GM18861 (cell line): ENCODE measurements at regions not wholly inside any gene's neighbourhood (a gene's known extent, or its start where the extent isn't known, plus 50 kb on each side); places are given as distances from the start of the nearest gene placed in this dataset.
A peak's percentile ranks its signal among the peaks of the same experiment; 100 is the strongest.
"Not testable (repeated sequence)": the region's sequence is repeated elsewhere in the genome, so short reads cannot be mapped to it uniquely, and the experiment has no call there.

Experiments used
- ATAC-seq: cut with Tn5 transposase; IDR thresholded peaks from one replicate; pipeline ENCODE4 v1.9.1; 2021; ENCODE audit not compliant: unreplicated experiment

DNA sequence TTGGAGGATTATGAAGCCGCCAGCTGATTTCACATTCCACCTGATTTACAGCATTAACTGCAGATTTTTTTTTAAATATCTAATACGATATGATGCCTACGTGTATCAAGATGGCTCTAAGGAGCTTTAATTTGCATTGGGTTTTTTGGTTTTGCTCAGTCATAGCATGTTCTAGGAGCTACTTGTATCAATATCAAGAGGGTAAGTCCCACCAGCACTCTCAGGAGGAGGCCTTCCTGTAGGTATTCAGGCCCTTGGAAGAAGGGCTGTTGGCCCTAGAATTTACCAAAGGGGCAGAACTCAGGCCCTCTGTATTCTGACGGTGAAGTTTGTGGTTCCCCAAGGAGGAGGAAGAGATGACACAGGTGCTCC, 97.2 kb upstream of the IPO5 start:
- peak; percentile 38 for ATAC-seq

DNA sequence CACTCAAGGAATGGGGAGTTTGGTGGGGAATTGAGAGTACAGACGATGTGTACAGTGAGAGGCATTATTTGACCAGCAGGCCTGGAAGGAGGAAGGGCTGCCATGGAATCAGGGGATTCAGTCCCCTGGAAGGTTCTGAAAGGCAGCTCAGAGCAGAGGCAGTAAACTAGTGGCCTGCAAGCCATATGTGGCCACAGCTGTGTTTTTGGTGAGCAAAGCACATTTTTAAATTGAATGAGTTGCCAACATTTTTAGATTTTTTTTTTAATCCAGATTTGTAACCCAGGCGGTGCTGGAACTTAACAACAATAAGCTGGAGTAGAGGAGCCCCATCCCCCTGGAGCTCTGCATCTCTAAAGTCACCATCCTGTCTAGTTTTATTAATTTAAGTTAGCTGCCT, 95.3 kb upstream of the IPO5 start:
- no peak for ATAC-seq

DNA sequence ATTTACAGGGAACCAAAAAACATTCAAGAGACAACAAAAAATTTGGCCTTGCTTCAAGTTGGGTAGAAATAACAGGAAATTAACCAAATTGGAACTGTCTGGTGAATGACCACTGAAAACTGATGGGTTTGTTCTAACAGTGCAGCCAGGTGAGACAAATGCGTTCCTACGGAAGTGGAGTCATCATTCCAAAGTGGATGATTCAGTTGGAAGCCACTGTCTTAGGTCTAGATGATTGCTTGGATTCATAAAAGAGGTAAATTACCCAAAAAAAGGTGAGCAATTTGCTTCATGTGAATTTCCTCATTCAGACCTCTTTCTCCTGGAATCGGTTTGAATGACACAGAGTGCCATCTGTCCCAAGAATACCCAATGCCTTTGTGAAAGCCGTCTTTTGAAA, 87.1 kb upstream of the IPO5 start:
- ATAC-seq: no peak

DNA sequence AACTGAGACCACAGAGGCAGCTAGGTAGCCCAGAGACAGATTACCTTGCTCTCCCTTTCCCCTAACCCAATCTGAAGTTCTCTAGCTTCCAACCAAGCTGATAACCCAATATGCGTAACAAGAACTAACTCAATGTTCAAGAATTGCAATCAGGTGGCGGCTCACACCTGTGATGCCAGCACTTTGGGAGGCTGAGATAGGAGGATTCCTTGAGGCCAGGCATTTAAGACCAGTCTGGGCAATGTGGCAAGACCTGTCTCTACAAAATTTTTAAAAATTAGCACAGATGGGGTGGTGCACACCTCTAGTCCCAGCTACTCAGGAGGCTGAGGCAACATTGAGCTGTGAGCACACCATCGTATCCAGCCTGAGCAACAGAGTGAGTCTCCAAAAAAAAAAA, 86.7 kb upstream of the IPO5 start:
- no peak for ATAC-seq

DNA sequence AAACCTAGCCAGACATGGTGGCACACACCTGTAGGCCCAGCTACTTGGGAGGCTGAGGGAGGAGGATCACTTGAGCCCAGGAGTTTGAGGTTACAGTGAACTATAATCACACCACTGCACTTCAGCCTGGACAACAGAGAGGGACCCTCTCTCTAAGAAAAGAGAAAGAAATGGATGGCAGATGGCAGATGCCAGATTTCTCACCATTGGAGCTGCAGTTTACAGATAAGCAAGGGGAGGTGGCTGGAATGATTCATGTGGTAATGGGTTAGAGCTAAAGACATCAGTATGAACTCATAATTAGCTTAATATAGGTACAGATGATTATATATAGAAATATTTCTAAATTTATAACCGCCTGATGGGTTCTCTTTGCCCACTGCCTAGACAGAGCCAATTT, 80.1 kb upstream of the IPO5 start:
- no peak for ATAC-seq

DNA sequence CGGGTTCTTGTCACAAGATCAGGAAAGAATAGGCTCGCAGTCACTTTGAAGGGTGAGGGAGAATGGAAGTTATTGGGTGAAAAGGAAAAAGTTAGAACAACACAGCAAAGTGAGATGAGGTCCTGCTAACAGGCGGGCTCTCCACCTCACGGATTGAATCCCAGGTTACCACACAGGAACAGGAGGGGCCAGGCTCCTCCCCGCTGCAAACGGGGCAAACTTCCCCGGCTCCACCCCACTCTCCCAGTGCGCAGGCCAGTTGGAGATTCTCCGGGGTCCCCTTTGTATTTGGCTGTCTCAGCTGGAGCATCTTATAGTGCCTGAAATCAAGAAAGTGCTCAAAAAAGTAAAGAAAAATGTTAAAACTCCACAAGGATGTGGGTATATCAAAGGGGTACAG, 78.3 kb upstream of the IPO5 start:
- ATAC-seq: no peak

DNA sequence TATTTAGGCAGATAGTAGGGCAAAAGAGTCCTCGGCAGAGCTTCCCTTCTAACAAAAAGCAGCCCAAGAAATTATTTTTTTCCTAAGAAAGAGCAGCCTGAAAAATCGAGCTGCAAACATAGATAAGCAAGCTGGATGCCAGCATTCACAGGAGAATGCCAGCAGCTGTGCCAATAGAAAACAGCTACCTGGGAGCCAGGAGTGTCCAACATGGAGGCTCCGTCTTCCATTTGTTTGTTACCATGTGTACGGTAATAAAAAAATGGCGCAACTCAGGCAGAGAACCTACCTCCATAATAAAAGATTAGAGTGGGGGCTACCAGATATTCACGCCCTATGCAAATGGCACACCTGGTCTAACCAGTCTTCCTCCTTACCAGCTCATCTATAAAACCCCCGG, 77.6 kb upstream of the IPO5 start:
- no peak for ATAC-seq

DNA sequence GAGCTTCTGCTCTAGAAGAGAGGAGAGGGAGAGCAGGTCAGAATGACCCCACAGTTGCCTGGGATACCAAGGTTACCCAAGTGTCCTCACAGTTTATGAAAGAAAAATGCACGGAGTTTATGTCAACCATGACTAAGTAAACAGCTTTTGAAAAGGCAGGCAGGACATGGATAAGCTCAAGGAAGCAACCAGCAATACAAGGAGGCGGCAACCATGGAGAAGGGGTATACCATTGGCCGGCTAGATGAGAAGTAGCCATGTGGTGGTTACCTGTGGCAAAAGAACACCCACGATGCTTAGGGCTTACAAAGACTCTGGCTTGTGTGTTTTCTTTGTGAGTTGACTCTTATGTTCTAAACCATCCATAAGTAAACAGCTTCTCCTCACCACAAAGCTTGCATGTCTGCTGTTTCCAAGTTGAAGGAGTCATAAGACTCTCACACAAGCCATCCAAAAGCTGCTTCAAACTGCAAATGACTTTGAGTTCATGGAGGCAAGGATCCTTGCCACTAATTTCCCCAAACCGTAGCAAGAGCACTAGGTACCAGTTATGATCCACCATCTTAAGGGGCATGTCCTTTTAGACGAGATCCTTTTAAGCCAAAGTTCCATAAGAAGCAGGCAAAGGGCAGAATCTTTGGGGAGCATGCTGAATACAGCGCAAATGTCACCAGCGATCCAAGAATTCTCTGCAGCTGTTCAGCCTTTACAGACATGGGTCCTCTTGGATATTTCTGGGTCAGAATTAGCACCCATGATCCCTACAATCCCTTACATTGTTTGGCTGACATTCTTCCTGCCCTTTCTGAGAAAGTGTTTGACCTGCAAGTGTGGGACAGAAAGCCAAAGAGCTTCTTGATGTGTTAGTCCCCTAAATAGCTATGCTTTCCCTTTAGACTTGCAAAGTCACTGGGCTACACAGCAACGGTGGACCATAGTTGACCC, 74.8 kb upstream of the IPO5 start:
- no peak for ATAC-seq

DNA sequence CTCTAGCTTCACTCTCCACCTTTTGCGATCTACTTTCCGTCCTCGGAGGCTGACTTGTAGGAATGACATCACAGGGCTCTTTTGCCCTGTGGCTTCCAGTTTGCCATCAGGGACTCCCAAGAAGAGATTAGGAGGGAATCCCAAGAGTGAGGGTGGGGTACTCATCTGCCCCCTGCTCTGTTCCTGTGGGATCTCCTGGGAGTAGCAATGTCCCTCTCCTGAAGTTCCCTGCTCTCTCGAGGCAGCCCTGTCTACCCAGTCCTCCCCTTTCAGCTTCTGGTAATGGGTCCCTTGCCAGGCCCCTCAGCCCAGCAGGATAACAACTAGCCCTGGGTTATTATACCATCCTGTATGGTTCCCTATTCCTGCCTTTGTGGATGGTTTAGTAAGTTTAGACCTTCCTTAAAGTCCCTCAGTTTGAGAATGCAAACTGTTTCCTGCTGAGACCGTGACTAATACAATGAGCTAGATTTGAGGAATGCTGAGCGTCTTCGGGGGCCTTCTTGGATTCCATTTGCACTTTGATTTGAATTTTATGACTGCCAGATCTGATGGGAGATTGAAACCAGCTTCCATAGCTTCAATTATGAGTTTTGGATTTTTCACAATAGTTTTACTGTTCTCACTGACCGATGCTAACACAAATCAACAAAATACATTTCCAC, 73.7 kb upstream of the IPO5 start:
- ATAC-seq: no peak

DNA sequence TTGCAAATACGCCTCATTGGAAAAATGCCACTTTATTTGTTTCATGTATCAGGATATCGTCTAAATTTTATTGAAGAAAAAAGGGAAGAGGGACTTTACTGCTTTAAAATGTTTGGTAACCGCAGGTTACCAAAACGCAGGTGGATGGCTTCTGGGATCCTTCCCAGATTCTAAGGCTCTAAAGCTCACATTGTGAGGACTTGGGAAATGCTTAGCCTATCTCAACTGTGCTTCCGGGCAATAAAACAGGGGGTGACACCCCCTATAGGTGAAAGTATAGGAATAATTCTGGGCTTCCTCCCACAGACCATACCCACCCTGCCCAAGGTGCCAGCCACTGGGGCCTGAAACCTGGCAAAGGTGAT, 73.2 kb upstream of the IPO5 start:
- no peak for ATAC-seq

DNA sequence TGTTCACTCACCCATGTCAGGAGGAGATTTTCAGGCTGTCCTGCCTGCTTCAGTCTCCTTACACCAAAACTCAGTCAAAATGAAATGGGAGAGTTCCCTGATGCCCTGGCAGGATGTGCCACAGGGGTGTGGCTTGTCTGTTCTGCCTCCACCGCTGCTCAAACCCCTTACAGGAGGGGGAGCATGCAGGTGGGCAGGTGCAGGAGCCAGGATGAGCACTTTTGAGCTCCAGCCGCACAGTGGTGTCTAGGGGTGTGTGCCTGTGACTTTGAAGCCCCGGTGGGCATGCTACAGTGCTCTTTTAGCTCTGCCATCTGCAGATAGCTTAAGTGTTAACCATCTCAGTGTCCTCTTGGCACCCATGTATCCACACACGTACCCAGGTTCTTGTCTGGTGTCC, 71.9 kb upstream of the IPO5 start:
- ATAC-seq: no peak

DNA sequence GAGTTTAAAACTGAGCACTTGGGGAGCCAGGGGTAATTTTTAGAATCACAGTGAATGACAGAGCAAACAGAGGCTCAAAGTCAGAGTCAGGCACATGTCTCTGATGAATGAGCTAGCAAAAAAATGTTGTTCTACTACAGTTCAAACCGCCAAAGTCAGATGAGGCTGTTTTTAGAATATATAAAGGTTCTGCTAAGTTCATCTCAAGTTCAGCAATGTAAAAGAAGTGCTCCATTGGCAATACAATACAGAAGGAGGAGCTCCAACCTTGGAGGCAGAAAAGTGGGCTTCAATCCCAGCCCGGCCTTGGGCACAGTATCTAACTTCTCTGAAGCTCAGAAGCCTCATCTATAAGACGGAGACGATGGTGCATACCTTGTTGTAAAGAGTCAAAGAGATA, 70.1 kb upstream of the IPO5 start:
- ATAC-seq: no peak

DNA sequence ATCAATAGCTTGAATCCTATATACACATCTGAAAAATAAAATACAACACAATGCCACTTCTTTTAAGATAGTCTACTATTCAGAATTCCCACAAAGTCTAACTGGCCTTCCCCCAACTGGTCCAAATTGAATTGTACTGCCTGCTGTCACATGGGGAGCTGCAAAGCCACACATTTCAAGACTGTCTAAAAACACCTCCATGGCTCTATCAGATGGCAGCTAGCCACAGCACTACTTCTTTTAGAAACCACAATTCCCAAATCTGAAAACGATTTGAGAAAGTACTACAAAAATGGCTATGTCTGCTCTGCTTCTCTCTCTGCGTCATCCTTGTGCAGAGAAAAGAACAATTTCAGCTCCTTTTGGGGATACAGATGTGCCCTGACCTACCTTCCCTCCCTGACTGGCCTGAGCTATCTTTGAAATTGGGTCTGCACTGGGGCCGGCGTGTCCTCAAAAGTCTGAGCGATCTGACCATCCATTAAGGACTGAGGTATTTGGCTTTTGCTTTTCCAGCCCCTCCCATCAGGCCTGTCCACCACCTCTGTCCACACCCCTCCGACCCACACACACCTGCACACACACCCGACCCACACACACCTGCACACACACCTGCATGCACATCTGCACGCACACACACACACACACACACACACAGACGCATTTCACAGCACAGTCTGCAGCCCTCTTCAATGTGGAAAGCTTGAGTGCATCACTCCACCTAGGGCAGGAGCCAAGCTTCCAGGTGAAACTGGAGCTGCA, 68.6 kb upstream of the IPO5 start:
- ATAC-seq: no peak

DNA sequence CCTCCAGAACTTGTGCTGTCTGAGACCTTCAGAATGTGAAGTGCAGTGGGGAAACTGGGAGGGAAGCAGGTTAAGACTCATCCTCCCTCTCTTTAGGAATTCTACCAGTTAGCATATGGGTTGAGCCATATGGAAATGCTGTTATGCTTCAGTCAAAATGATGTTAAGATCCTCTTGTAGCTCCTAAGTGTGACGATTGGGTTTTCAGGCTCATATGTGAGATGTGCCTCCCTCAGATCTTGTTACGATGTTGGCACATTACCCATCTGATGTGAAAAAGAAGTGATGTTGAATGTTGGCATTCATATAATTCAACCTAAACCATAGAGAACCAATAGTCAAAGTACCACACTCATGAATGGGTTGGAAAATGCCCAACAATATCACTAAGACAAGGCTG, 67.8 kb upstream of the IPO5 start:
- ATAC-seq: no peak

DNA sequence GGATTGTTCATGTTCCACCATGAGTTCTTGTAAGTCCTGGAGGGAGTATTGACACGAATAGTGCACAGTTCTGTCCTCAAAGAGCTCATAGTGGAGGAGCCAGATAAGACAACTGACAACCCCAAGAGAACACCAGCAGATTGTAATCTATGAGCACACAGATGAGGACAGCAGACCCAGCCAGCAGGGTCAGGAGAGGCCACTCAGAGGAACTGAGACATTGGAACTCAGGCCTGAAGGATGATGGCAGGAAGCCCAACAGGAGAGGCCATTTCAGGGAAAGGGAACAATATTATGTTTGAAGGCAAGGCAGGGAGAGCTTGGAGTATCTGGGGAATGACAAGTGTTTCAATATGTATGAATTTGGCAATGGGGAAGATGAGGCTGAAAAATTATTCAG, 63.7 kb upstream of the IPO5 start:
- ATAC-seq: no peak

DNA sequence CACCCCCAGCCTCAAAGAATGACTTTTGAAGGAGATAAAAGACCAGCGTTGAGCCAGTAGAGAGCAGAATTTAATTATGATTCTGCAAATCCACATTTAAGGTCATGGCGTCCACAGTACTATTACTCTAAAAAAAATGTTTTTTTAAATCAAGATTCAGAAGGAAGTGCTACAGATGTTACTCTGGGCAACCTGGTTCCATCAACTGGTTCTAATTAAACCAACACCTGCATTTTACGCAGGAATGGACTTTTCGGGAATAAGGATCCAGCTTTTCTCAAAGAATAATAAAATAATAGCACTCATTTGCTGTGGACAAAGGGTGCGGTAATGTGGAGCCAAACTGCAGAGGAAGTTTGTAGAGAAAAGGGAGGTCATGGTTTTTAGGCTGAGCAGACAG, 62.9 kb upstream of the IPO5 start:
- no peak for ATAC-seq

DNA sequence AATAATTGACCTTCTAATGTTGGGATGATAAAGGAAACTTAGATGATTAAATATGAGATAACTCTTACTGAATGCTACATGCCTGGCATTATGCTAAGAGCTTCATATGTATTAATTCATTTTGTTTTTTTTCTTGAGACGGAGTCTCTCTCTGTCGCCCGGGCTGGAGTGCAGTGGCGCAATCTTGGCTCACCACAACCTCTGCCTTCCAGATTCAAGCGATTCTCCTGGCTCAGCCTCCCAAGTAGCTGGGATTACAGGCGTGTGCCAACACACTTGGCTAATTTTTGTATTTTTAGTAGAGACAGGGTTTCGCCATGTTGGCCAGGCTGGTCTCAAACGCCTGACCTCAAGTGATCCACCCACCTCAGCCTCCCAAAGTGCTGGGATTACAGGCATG, 61.5 kb upstream of the IPO5 start:
- not testable (repeated sequence) for ATAC-seq

DNA sequence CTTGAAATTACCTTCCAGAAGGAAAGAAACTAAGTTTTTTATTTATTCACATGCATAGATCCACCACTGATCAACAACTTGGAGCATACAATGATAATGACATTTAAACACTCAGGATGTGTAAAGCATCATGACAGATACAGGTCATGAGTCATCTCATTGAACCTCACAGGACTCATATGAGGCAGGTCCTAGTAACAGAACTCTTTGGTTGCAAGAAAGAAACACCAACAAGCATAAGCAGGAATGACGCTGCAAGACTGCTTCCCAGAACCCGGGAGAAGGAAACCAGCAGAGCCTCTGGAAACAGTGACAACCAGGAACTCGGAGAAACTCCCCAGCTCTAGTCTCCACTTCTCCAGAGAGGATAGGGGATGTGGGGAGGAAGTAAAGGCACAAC, 60.8 kb upstream of the IPO5 start:
- no peak for ATAC-seq

DNA sequence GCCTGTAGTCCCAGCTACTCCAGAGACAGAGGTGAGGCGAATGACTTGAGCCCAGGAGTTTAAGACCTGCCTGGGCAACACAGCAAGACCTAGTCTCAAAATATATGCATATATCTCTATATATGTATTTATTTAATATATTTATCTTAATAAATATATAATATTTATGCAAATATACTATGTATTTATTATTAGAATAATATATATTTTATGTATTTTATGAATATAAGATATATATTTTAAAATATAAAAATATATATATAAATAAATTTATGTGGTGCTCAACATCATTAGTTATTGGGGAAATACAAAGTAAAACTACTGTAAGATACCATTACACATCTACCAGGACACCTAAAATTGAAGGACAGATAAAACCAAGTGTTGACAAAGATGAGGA, 58.1 kb upstream of the IPO5 start:
- ATAC-seq: no peak

DNA sequence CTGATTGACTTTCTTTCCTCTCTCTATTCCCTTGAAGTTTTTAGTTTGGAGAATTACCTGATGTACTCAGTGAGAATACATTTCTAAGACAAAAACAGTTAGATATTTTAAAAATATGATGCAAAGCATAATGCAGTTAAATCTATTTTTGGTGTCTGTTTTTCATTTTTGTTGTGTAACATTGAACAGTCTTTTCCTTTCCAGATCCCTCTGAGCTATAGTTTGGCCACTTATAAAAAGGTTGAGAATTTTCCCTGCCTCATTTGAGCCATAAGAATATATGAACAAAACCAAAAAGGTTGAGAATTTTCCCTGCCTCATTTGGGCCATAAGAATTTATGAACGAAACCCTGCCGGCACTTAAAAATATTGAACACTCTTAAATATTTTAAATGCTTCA, 57.0 kb upstream of the IPO5 start:
- no peak for ATAC-seq

DNA sequence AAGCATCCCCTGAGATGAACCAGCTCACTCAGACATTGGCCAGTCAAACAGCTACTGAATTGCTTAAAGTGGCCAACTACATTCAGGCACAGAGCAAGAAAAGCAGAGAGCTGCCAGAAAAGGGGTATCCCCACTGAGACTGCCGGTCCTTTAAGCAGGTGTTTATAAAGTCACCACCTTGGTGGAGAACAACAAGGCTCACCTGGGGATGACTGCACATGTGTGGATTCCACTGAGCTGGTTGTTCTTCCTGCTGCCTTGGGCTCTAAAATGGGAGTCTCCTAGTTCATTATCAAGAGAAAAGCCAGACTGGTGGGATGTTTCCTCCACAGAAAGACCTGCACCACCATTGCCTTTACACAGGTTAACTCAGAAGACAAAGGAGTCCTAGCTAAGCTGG, 51.8 kb upstream of the IPO5 start:
- no peak for ATAC-seq
